Occipital lobe (tissue), 1 donor: ENCODE measurements at regions not wholly inside any gene's neighbourhood (a gene's known extent, or its start where the extent isn't known, plus 50 kb on each side); places are given as distances from the start of the nearest gene placed in this dataset.
"Not testable (repeated sequence)": the region's sequence is repeated elsewhere in the genome, so short reads cannot be mapped to it uniquely, and the experiment has no call there.

Experiments used
- DNase-seq: peaks from one replicate; lab custom pipeline; 2025; lab: John Stamatoyannopoulos, UW

DNA sequence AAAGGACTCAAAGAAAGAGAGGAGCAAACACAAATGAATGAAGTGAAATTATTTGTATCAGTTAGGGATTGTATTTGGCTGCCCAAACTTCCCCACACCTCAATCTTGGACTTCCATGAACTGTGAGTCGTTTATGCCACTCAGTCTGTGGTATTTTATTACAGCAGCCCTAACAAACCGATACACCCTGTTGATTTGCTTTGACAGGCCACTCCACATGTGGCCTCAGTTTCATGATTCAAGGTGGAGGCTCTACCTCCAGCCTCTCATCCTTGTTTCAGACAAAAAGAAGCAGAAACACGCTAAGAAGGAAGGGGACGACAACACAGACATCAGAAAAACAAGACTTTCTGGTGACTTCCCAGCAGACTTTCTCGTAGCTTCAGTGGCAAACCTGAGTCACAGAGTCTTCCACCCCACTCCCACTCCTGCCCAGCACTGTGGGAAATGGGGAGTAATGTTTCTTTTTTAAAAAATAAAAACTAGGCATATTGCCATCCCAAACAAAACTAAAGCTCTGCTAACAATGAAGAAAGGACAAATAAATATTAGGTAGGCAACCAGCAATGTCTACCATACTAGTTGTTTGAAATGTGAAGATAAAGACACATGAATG, 52.2 kb upstream of the ABCA1 start:
- DNase-seq, result no peak

DNA sequence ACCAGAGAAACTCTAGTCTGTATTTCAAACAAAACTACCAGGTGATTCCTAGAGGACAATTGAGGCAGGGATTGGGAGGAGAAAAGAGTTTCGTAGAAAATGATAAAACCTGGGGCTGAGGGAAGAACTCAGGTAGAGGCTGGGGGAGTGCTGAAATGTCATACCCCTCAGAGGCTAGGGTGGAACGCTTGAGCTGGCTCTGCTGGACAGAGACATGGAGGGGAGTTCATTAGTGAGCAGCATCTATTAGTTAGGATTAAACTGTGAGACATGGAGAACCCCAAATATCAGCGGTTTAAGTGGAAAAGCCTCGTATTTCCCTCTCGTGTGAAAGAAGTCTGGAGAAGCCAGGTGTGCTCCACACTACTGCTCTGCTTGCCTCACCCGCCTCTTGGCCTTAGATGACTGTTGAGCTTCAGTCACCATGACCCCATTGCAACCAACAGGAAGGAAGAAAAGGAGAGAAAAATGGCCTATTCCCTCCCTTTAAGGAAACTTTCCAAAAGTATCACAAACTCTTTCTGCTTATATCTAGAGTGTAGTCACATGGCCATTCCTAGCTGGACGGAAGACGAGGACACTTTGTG, 53.7 kb upstream of the ABCA1 start:
- no peak for DNase-seq

DNA sequence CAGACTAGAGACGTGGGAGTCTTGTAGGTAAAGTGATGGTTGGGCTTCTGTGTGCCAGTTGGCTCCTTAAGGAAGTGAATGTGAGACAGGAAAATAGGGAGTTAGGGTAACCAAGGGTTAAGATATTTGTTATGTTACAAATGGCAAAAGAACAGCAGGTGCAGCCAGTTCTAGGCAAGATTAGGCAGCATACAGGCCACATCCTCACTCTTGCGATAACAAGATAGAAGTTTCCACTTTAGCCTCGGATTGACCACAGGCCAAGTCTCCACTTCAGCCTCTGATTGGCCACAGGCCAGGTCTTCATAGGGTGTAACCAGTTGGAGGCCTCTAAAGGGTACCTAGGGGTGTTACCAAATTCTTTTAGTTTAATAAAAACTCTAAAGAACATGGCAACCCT, 54.6 kb upstream of the ABCA1 start:
- no peak for DNase-seq

DNA sequence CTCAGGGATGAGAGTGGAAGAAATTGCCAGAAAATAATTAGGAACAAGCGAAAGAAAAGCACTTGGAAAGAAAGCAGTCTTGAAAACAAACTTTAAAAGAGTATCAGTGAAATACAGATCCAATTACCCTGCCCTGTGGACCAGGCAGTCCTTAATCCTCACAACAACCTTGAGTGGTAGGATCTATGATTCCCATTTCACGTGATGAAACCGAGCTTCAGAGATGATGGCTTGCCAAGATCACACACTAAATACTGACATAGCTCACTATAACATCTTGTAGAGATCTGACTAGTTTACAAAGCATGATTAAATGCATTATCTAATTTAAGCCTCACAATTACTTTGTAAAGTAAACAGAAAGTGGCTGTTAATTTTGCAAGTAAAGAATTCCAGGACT, 55.5 kb upstream of the ABCA1 start:
- no peak for DNase-seq

- no peak for DNase-seq
These were observed 56.2 kb upstream of the ABCA1 start for GRCh38 chr9:104984121-104984520.

- DNase-seq, result no peak
These were observed 56.6 kb upstream of the ABCA1 start for GRCh38 chr9:104984542-104984941.

GRCh38 chr9:104984948-104985347, 57.0 kb upstream of the ABCA1 start:
- DNase-seq, result no peak

DNA sequence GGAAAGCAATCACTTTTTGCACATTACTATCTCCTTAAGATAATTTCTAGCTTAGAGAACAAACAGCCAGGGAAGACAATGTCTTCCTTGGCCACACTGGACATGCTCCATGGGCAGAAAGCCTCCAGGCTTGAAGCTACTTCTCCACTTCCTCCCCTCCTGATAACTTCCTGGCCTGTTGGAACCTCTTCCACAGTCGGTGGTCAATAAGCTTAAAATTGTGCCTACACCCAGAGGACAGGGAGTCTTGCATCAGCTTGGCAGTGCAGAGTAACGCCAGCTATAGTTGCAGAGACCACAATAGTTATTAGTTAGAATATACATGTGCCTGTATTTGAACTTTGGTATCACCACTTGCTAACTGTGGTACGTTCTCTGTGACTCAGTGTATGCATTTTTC, 58.1 kb upstream of the ABCA1 start:
- DNase-seq, result no peak

- DNase-seq, result no peak
These were observed 59.8 kb upstream of the ABCA1 start for GRCh38 chr9:104987743-104988142.

DNA sequence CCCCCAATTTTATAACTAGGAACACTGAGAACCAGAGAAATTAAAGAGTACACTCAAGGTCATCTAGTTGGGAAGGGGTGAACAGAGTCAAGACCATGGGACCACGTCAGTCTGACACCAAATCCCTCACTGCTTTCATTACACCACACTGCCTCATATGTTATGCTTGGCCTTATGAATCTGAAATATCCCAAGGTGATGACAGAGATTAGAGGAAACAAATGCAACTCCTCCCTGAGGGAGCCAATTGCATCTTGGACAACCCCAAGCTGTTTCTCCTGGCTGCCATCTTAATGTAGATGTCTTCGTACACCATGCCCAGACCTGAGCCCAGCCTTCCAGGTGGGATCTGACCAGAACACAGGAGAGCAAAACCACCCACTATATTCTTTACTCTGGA, 60.6 kb upstream of the ABCA1 start:
- no peak for DNase-seq

DNA sequence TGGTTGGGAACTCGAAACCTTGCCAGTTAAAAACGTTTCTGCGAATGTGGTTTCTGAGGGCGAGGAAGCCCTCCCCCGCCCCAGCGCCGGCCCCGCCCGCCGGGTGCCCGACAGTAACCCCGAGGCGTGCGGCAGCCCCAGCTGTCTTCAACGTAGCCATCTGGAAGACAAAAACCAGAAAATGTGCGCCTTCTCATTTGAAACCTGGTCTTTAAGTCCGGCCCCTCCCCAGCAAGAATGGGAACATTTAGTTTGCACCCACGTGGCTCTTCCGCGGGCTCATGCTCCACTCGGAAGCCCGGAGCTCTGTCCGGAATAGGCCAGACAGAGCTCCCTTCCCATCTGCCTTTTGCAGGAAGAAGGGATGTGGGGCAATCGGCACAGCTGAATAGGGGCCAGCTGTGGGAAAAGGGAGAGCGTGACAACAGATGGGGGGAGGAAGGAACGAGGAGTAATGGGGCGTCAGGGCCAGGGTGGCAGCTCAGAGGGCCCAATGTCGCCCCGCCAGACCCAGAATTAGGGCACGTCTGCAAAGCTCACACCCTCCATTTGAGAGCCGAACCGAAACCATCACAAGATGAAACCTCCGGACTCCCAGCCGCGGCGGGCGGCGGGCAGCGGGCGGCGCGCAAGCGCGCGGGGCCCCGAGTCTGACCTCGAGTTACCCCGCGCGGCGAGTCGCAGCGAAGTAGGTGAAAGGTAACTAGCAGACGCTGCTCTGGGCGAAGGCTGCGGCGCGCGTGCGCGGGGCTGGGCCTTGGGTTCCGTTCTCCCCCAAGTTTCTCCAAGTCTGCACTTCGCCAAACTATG, 63.4 kb upstream of the ABCA1 start:
- DNase-seq, result peak; percentile 76

- no peak for DNase-seq
These were observed 64.7 kb upstream of the ABCA1 start for GRCh38 chr9:104992659-104993058.

GRCh38 chr9:104993291-104993963, 65.5 kb upstream of the ABCA1 start:
- peak; percentile 11 for DNase-seq

DNA sequence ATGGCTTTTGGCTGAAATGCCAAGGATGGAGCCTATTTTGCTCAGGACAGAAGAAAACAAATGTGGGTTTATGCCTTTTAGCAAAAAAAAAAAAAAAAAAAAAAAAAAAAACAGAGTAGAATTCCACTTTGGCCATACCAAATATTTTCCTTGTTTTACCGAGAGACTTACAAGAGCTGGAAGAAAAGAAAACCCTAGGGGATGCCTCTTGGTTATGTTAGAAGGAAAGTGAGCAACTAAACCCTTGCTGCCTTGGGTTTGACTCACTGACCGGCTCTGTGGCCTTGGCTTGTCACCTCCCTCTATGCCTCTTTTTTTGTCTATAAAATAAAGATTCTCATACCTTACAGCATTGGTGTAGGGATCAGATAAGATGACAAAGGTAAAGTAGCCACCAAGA, 69.6 kb upstream of the ABCA1 start:
- no peak for DNase-seq

- DNase-seq, result no peak
These were observed 71.2 kb upstream of the ABCA1 start for GRCh38 chr9:104999136-104999535.

- DNase-seq, result not testable (repeated sequence)
These were observed 72.6 kb upstream of the ABCA1 start for GRCh38 chr9:105000529-105000928.

- no peak for DNase-seq
These were observed 76.6 kb upstream of the ABCA1 start for GRCh38 chr9:105004466-105005090.

- no peak for DNase-seq
These were observed 77.2 kb upstream of the ABCA1 start for GRCh38 chr9:105005186-105005585.

DNA sequence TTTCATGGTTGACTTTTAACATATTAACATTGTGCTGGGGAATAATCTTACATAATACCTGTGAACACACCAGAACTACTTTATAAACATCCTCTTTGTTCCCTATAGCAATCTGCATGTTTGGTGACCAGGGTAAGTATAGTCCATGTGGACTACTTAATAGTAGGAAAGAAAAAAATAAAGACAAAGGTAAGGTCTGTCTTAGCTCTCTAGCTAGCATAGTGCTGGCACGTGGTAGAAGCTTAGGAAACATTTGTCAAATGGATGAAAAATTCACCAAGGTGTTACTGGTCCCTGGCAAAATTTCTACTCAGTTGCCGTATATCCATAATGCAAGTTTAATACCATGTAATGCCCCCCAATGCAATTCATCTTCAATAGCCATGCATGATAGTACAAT, 78.6 kb upstream of the ABCA1 start:
- DNase-seq, result no peak

DNA sequence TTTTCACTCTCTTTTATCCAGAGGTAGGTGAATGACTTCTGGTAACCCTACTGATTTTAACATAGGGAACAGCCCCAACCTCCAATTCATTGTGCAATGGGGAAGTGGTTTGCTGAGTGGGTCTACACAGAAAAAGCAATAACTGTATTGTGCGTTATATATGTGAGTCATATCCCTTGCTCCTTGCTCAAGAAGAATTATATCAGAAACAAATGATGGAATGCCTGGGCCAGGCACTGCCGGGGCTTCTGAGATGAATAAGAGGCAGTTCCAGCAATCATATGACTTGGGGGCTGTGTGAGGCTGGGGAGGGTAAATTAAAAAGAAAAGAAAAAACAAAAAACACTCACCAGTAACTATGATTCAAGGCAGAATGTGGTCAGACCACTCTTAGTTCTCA, 79.2 kb upstream of the ABCA1 start:
- no peak for DNase-seq

DNA sequence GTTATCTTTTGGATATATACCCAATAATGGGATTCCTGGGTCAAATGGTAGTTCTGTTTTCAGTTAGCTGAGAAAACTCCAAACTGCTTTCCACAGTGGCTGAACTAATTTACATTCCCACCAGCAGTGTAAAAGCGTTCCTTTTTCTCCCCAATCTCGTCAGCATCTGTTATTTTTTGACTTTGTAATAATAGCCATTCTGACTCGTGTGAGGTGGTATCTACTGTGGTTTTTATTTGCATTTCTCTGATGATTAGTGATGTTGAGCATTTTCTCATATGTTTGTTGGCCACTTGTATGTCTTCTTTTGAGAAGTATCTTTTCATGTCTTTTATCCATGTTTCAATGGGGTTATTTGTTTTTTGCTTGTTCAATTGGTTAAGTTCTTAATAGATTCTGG, 82.1 kb upstream of the ABCA1 start:
- not testable (repeated sequence) for DNase-seq

GRCh38 chr9:105021917-105022316, 94.0 kb upstream of the ABCA1 start:
- no peak for DNase-seq
